ENCODE measurements at regions not wholly inside any gene's neighbourhood (a gene's known extent, or its start where the extent isn't known, plus 50 kb on each side); places are given as distances from the start of the nearest gene placed in this dataset.
A peak's percentile ranks its signal among the peaks of the same experiment; 100 is the strongest.

GRCh38 chr12:4152145-4152795, 121.3 kb upstream of the CCND2 start (continued):
- no peak for TF ChIP-seq ZNF398 (tag by site-specific recombination; IDR thresholded peaks at IDR 0.05)
- no peak for TF ChIP-seq CTCF (tag by site-specific recombination; IDR thresholded peaks at IDR 0.05)
- TF ChIP-seq SP3 (tag by site-specific recombination; IDR thresholded peaks at IDR 0.05): no peak
- no peak for TF ChIP-seq TSHZ1 (tag by site-specific recombination; IDR thresholded peaks at IDR 0.05; ENCODE audit: borderline replicate concordance)
- no peak for TF ChIP-seq PBX3 (CRISPR knock-in tag; IDR thresholded peaks at IDR 0.05)
- no peak for TF ChIP-seq ZNF521 (tag by site-specific recombination; IDR thresholded peaks at IDR 0.05)
- no peak for TF ChIP-seq ZNF433 (tag by site-specific recombination; IDR thresholded peaks at IDR 0.05; ENCODE audit: low read depth)
- TF ChIP-seq ZNF600 (tag by site-specific recombination; IDR thresholded peaks at IDR 0.05): no peak
- TF ChIP-seq INSM2 (tag by site-specific recombination; IDR thresholded peaks at IDR 0.05): no peak
- TF ChIP-seq ZNF341 (tag by site-specific recombination; IDR thresholded peaks at IDR 0.05; ENCODE audit: low read depth): no peak

- Histone ChIP-seq H3K4me3 (ENCODE audit: low read depth, low read length) (no peak overlapping the region), H3K4me1 (ENCODE audit: control insufficient read depth, insufficient read depth, low read length) (no peaks in the 10 kb centered on the region), H3K27ac (ENCODE audit: extremely low read depth, low read depth, low read length) (no peak overlapping the region), H3K36me3 (ENCODE audit: control insufficient read depth in 2 of 2, insufficient read depth in 1 of 2, low read length in 2 of 2) (no peaks in the 10 kb centered on the region), H3K9me3 (ENCODE audit: control insufficient read depth, insufficient read depth, low read depth, low read length) (no peaks in the 10 kb centered on the region)
- POLR2A ChIA-PET: interaction anchor here (0.6 to 1.0 kb wide), 3 partner anchors 13 to 122 kb away, joined by 3 to 5 read pairs (median 4); partner anchors contain the start of gene CCND2
- CTCF ChIA-PET: no interaction called here
- TF ChIP-seq ZNF658 (tag by site-specific recombination; IDR thresholded peaks at IDR 0.05): no peak
- TF ChIP-seq ZNF571 (tag by site-specific recombination; IDR thresholded peaks at IDR 0.05): no peak
- no peak for TF ChIP-seq ZNF280D (tag by site-specific recombination; IDR thresholded peaks at IDR 0.05)
- no peak for TF ChIP-seq ZNF654 (tag by site-specific recombination; IDR thresholded peaks at IDR 0.05; ENCODE audit: low read depth)
- no peak for TF ChIP-seq ZNF132 (tag by site-specific recombination; IDR thresholded peaks at IDR 0.05; ENCODE audit: borderline replicate concordance)
- no peak for TF ChIP-seq ZNF324 (tag by site-specific recombination; IDR thresholded peaks at IDR 0.05)
- TF ChIP-seq SP7 (tag by site-specific recombination; IDR thresholded peaks at IDR 0.05): no peak
- TF ChIP-seq ZNF335 (tag by site-specific recombination; conservative IDR thresholded peaks at IDR 0.05): no peak
- TF ChIP-seq ZBTB7A (tag by site-specific recombination; IDR thresholded peaks at IDR 0.05; ENCODE audit: low read depth): no peak
- no peak for TF ChIP-seq ZNF837 (tag by site-specific recombination; IDR thresholded peaks at IDR 0.05)
- no peak for TF ChIP-seq ZEB2 (tag by site-specific recombination; IDR thresholded peaks at IDR 0.05)
- peak; percentile 64; the same call in 1 of the 2 replicates for TF ChIP-seq ZNF664 (tag by site-specific recombination; IDR thresholded peaks at IDR 0.05)
These were observed 122.0 kb upstream of the CCND2 start for GRCh38 chr12:4151362-4152121.
